Ishikawa (cell line): ENCODE measurements at regions not wholly inside any gene's neighbourhood (a gene's known extent, or its start where the extent isn't known, plus 50 kb on each side); places are given as distances from the start of the nearest gene placed in this dataset.

Source experiments
- CEBPB ChIP-seq: IDR thresholded peaks from 2 replicates; pipeline ENCODE4 v1.6.1; 2012
- CREB1 ChIP-seq: IDR thresholded peaks from 2 replicates; pipeline ENCODE4 v1.6.1; 2012; ENCODE audit warnings: low read depth
- EGR1 ChIP-seq: IDR thresholded peaks from 2 replicates; pipeline ENCODE4 v1.6.1; 2012
- EP300 ChIP-seq: IDR thresholded peaks from 2 replicates; pipeline ENCODE4 v1.6.1; 2012; ENCODE audit warnings: borderline replicate concordance
- FOXM1 ChIP-seq: IDR thresholded peaks from 2 replicates; pipeline ENCODE4 v1.6.1; 2012; ENCODE audit warnings: low read depth, borderline replicate concordance
- NFIC ChIP-seq: IDR thresholded peaks from 2 replicates; pipeline ENCODE4 v1.6.1; 2012
- RAD21 ChIP-seq: IDR thresholded peaks from 2 replicates; pipeline ENCODE4 v1.6.1; 2012; ENCODE audit warnings: low read depth
- REST ChIP-seq: IDR thresholded peaks from 2 replicates; pipeline ENCODE4 v1.6.1; 2012; ENCODE audit warnings: low read depth, mild to moderate bottlenecking
- TAF1 ChIP-seq: IDR thresholded peaks from 2 replicates; pipeline ENCODE4 v1.6.1; 2012; ENCODE audit warnings: low read depth, mild to moderate bottlenecking
- TCF12 ChIP-seq: IDR thresholded peaks from 2 replicates; pipeline ENCODE4 v1.6.1; 2012; ENCODE audit warnings: low read depth
- TEAD4 ChIP-seq: IDR thresholded peaks from 2 replicates; pipeline ENCODE4 v1.6.1; 2012
- USF1 ChIP-seq: IDR thresholded peaks from 2 replicates; pipeline ENCODE4 v1.6.1; 2012
- YY1 ChIP-seq: IDR thresholded peaks from 2 replicates; pipeline ENCODE4 v1.6.1; 2012; ENCODE audit warnings: low read depth
- ZBTB7A ChIP-seq: IDR thresholded peaks from 2 replicates; pipeline ENCODE4 v1.6.1; 2012; ENCODE audit warnings: low read depth
- TF ChIP-seq, protein P1 (sequence below): IDR thresholded peaks from 2 replicates; pipeline ENCODE4 v1.6.1; 2012

DNA sequence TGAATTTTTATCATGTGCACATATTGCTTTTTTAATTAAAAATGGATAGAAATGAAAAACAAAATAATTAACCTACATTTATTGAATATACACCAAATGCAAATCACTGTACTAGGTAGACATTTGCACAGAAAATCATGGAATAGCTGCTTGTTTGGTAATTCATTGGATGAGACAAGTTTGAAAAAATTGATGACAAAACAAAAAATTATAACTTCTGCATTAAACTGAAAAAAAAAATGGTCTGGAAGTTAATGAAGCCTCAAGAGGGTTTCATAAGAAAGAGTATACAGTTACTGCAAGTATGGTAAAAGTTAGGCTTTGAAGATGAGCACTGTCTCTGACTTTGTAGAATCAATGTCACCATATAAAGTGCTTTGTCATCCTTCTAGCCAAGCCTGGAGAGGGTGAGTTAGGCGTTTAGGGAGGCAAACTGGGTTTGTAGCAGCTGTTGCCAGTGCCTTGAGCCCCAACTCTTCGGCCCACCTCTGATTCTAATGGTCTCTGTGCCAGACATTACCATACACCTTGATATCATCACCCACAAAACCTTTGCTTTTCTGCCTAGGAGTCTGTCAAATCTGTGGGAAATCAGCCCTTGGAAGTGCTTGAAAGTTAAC lies 291.1 kb upstream of the CLEC14A start:
- TF ChIP-seq EGR1 (no peak), TAF1 (no peak), CREB1 (no peak), NFIC (no peak), ZBTB7A (no peak), USF1 (no peak), FOXM1 (no peak), CEBPB (no peak), EP300 (no peak), YY1 (no peak), TEAD4 (no peak), REST (no peak), RAD21 (no peak), TCF12 (no peak)
- TF ChIP-seq, protein P1, sequence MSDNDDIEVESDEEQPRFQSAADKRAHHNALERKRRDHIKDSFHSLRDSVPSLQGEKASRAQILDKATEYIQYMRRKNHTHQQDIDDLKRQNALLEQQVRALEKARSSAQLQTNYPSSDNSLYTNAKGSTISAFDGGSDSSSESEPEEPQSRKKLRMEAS = no peak

GRCh38 chr14:38544776-38545175 lies 288.9 kb upstream of the CLEC14A start:
- TF ChIP-seq ZBTB7A (no peak), FOXM1 (no peak), REST (no peak), USF1 (no peak), YY1 (no peak), TAF1 (no peak), RAD21 (no peak), TEAD4 (no peak)

GRCh38 chr14:38536376-38537038 lies 280.6 kb upstream of the CLEC14A start:
- TF ChIP-seq TCF12 = no peak
- no peak for TF ChIP-seq ZBTB7A
- no peak for TF ChIP-seq EP300
- no peak for TF ChIP-seq TAF1
- TF ChIP-seq FOXM1 = no peak
- no peak for TF ChIP-seq EGR1
- no peak for TF ChIP-seq USF1
- TF ChIP-seq, protein P1 = no peak
- no peak for TF ChIP-seq RAD21
- no peak for TF ChIP-seq YY1
- TF ChIP-seq CEBPB = no peak
- TF ChIP-seq CREB1 = no peak
- TF ChIP-seq REST = no peak
- no peak for TF ChIP-seq TEAD4
- TF ChIP-seq NFIC = no peak

DNA sequence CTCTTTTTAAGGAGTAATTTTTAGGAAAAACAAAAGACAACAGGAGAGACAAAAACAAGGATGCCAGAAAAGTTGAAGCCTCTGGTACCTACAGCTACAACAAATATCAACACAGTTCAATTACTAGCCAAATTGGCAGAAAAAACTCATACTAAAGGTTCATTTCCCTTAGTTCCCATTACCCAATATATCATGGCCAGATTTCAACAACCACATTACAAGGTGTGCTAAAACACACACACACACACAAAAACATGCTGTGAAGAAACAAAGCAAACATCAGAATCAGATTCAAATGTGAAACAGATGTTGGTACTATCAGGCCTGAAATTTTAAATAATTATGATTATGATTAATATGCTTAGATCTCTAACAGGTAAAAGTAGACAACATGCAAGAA lies 272.7 kb upstream of the CLEC14A start:
- TF ChIP-seq USF1 = no peak
- TF ChIP-seq EGR1 = no peak
- TF ChIP-seq RAD21 = no peak
- TF ChIP-seq, protein P1 = no peak
- no peak for TF ChIP-seq TAF1
- TF ChIP-seq REST = no peak
